Activated naive CD8-positive, alpha-beta T cell treated with anti-CD3 and anti-CD28 coated beads, Interleukin-2, amount 10 ng/mL, durations not matched to agents 7 days and 5 days (primary cell): ENCODE measurements at regions not wholly inside any gene's neighbourhood (a gene's known extent, or its start where the extent isn't known, plus 50 kb on each side); places are given as distances from the start of the nearest gene placed in this dataset.

Experiments used
- ATAC-seq: fragments of 150-1000 bp; cut with Tn5 transposase; one replicate; pipeline ENCODE4 v1.10.0; 2021; ENCODE audit warnings: low read depth, moderate library complexity
- POLR2A ChIA-PET: fragments of 350-600 bp; sonication (Branson Sonifier 250); formaldehyde crosslinking; loops from one replicate; lab custom pipeline; 2021; ENCODE audit warnings: antibody characterized with exemption; lab: Charles Lee
- DNase-seq: peaks from one replicate; pipeline ENCODE4 v3.0.0; 2021
- H3K27ac Mint-ChIP-seq: one replicate; pipeline ENCODE4 v1.8.0; 2022; ENCODE audit warnings: mild to moderate bottlenecking, mixed read lengths
- H3K27me3 Mint-ChIP-seq: one replicate; pipeline ENCODE4 v1.8.0; 2022; ENCODE audit warnings: mild to moderate bottlenecking, moderate library complexity, mixed read lengths
- H3K36me3 Mint-ChIP-seq: one replicate; pipeline ENCODE4 v1.8.0; 2021; ENCODE audit warnings: mild to moderate bottlenecking, mixed read lengths
- H3K4me1 Mint-ChIP-seq: one replicate; pipeline ENCODE4 v1.8.0; 2021; ENCODE audit warnings: mixed read lengths
- H3K4me3 Mint-ChIP-seq: one replicate; pipeline ENCODE4 v1.8.0; 2022; ENCODE audit warnings: mild to moderate bottlenecking, moderate library complexity, mixed read lengths
- H3K9me3 Mint-ChIP-seq: one replicate; pipeline ENCODE4 v1.8.0; 2021; ENCODE audit warnings: mixed read lengths

DNA sequence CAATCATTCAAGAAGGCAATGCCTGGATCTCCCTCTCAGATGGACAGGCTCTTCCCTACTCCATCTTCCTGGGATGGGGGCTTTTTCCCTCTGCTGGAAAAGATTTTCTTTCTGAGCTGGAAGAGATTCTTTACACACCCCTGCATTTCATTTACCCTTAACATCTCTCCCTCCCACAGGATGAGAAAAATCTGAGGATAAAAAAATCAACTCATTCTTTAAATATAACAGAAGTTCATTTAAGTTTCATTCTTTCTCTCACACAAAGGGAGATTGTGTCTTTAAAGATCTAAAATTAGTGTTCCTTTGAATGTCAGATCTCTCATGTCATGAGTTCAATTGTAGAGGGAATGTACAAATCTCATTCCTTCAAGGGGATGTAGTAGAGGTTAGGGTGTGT lies 109.0 kb downstream of the ZNF518B start:
- Mint-ChIP-seq H3K4me3 (no peak overlapping the region), H3K9me3 (no peaks in the 10 kb centered on the region), H3K4me1 (no peaks in the 10 kb centered on the region), H3K27ac (no peak overlapping the region), H3K27me3 (peaks cover 7% of the 10 kb centered on the region), H3K36me3 (no peaks in the 10 kb centered on the region)
- POLR2A ChIA-PET, result no interaction called here
- DNase-seq (no peak), ATAC-seq (no peak)

DNA sequence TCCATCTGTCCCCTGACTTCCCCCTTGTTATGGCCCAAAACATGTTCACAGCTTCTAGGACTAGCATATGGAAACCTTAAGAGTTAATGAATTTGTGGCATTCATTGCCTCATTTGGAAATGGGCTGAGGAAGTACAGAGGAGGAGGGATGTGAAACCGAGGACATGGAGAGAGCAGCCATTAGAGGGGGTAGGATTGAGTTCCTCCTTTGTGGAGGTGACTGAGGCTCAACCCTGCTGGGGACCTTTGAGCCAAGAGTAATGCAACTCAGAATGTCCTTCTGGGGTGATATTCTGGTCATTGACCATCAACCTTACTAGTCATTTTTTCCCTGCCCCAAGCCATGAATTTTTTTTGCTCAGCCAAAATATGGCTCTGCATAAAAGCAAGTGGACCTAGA lies 109.4 kb downstream of the ZNF518B start:
- Mint-ChIP-seq H3K4me3 (no peak overlapping the region), H3K9me3 (no peaks in the 10 kb centered on the region), H3K4me1 (no peaks in the 10 kb centered on the region), H3K27ac (no peak overlapping the region), H3K27me3 (peaks cover 7% of the 10 kb centered on the region), H3K36me3 (no peaks in the 10 kb centered on the region)
- no peak for ATAC-seq
- DNase-seq, result no peak
- POLR2A ChIA-PET, result no interaction called here

DNA sequence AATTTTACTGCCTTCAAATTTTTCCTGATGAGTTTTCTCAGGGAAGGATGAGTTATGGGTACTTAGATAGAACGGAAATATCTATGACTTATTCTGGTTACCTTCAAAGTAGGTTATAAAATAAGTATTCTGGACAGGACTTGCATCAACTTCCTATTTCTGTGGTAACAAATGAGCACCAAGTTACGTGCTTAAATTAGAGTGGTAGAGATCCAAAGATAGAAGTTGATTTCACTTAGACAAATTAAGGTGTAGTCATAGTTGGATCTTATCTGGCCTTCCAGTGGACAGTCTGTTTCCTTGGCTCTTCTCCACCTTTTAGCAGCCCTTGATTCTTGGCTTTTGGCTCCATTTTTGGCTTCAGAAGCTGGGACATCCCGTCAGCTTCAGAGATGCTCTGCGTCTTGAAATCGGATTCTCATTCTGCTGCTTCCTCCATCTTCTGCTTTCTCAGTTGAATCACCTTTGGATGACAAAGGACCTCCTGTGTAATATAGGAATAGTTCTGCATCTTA lies 109.9 kb downstream of the ZNF518B start:
- ATAC-seq (no peak), DNase-seq (no peak)
- Mint-ChIP-seq H3K27me3 (peaks cover 9% of the 10 kb centered on the region), H3K4me3 (no peak overlapping the region), H3K36me3 (no peaks in the 10 kb centered on the region), H3K4me1 (no peaks in the 10 kb centered on the region), H3K27ac (no peak overlapping the region), H3K9me3 (no peaks in the 10 kb centered on the region)
- POLR2A ChIA-PET, result no interaction called here

DNA sequence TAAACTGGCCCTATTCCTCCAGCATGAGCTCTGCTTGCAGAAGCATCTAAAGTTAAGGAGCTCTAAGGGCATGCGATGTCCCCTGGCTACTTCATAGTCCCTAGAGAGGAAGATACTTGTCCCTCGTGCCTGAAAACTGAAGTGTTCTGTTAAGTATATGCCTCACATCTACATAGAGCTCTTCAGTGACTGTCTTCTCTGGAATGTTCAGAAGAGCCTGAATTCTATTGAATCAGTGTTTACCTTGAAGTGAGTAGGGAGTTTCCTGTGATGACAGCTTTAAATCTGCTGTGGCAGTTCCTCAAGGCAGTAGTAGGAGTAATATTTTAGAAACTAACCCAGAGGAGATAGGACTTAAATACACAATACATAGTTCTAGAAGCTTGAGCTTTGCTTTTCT lies 111.2 kb downstream of the ZNF518B start:
- Mint-ChIP-seq H3K36me3 (no peaks in the 10 kb centered on the region), H3K4me3 (no peak overlapping the region)

DNA sequence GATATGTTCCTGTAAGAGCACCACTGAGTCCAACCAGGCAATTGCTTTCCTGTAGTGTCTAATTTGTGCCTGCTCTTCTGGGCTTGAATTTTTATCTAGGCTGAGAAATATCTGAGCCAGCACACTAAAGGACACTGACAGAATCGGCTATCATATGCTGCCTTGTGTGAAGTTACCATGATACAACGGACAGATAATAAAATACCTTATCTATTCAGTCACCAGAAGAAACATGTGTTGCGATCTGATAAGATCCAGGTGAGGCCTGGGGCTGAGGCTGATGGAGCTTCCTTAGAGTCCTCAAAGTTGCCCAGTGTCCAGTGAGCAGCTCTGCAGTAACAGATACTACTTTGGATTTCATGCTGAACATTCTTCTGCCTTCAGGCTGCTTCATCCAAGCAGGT lies 111.8 kb downstream of the ZNF518B start:
- DNase-seq (no peak), ATAC-seq (no peak)
- H3K27me3 Mint-ChIP-seq, result peaks cover 4% of the 10 kb centered on the region
- no peaks in the 10 kb centered on the region for H3K36me3 Mint-ChIP-seq
- H3K4me3 Mint-ChIP-seq, result no peak overlapping the region
- no peak overlapping the region for H3K27ac Mint-ChIP-seq
- no peaks in the 10 kb centered on the region for H3K4me1 Mint-ChIP-seq
- H3K9me3 Mint-ChIP-seq, result no peaks in the 10 kb centered on the region
- POLR2A ChIA-PET, result no interaction called here

More for the DNA sequence above, 111.2 kb downstream of the ZNF518B start:
- POLR2A ChIA-PET, result no interaction called here
- no peak for DNase-seq
- no peaks in the 10 kb centered on the region for H3K9me3 Mint-ChIP-seq
- no peak overlapping the region for H3K27ac Mint-ChIP-seq
- ATAC-seq, result no peak
- peaks cover 4% of the 10 kb centered on the region for H3K27me3 Mint-ChIP-seq
- H3K4me1 Mint-ChIP-seq, result no peaks in the 10 kb centered on the region

DNA sequence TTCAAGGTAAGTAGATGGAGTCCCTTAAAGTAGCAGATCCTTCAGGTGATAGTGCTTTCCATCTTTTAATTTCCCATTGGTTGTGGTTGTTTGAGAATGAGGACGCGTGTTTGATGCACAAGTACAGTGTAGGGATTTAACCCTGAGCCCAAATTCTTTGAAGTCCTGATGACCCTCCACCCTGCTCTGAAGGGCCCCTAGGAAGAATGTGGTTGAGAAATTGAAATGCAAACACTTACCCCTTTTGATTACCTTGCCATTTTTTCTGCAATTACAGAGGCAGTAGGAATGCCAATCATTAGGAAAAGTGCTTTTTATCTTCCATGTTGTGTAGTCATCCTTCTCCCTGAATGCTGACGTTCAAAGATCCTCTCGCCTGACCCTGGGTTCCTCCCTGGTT lies 112.4 kb downstream of the ZNF518B start:
- H3K4me3 Mint-ChIP-seq, result no peak overlapping the region
- no peaks in the 10 kb centered on the region for H3K36me3 Mint-ChIP-seq
- H3K4me1 Mint-ChIP-seq, result no peaks in the 10 kb centered on the region
- peaks cover 4% of the 10 kb centered on the region for H3K27me3 Mint-ChIP-seq
- H3K27ac Mint-ChIP-seq, result no peak overlapping the region
- DNase-seq (no peak), ATAC-seq (no peak)
- POLR2A ChIA-PET, result no interaction called here
- no peaks in the 10 kb centered on the region for H3K9me3 Mint-ChIP-seq

DNA sequence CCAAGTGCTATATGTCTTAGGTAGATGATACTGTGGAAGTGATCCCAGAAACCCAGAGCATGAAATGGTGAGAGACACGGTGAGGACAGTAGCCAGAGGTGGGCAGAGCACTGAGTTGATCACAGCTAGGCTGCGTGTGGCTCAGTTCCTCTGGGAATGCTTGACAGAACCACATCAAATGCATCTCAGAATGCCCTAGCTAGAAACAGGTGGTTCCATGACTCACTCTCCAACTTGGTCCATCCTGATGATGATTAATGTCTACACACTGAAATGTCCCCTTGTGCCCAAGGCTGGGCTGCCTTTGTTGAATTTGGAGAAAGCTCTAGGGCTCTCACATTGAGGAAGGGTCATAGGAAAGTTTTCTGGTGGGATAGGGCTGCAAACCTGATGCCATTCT lies 113.6 kb downstream of the ZNF518B start:
- POLR2A ChIA-PET, result no interaction called here
- H3K27ac Mint-ChIP-seq, result no peak overlapping the region

DNA sequence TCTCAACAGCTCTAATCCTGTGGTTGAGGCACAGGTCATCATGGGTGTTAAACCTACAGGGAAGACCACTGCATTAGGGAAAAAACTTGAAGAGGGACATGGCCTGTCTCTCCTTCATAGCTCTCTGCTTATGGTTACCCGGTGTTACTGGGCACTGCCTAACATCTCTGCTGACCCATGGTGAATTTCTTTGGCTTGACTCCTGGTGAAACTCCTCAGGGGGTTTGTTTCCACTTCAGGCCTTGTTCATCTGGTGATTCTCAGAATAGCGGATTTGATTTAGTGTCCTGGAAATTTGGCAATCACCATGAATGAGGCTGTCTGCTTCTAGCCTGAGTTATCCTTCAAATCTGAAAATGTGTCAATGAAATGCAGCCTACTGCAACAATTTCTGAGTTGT lies 114.4 kb downstream of the ZNF518B start:
- Mint-ChIP-seq H3K27me3 (peaks cover 4% of the 10 kb centered on the region), H3K4me3 (no peak overlapping the region)

More for the DNA sequence above, 113.6 kb downstream of the ZNF518B start:
- no peaks in the 10 kb centered on the region for H3K4me1 Mint-ChIP-seq
- no peaks in the 10 kb centered on the region for H3K36me3 Mint-ChIP-seq
- H3K27me3 Mint-ChIP-seq, result peaks cover 4% of the 10 kb centered on the region
- no peak for ATAC-seq
- no peak overlapping the region for H3K4me3 Mint-ChIP-seq
- H3K9me3 Mint-ChIP-seq, result no peaks in the 10 kb centered on the region
- no peak for DNase-seq

DNA sequence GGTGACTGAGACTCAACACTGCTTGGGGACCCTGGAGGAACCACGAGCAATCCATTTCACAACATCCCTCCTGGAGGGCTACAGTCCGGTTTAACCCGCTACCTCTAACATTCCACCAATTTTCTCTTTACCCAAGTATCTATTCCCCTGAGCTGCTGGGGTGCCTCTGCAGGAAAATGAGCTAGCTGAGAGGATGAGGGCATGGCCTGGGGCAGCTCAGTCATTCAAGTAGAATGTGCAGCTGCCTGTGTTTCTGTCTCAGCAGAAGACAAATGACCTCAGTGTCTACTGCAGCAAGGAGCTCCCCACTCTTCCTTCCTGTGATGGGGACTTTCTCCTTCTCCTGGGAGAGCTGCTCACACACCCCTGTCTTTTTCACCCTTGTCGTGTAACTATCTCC lies 120.8 kb downstream of the ZNF518B start:
- H3K27me3 Mint-ChIP-seq, result peaks cover 21% of the 10 kb centered on the region
- H3K36me3 Mint-ChIP-seq, result no peaks in the 10 kb centered on the region
- H3K9me3 Mint-ChIP-seq, result no peaks in the 10 kb centered on the region

More for the DNA sequence above, 114.4 kb downstream of the ZNF518B start:
- Mint-ChIP-seq H3K4me1 (no peaks in the 10 kb centered on the region), H3K36me3 (no peaks in the 10 kb centered on the region), H3K9me3 (no peaks in the 10 kb centered on the region), H3K27ac (no peak overlapping the region)
- no peak for DNase-seq
- ATAC-seq, result no peak
- POLR2A ChIA-PET, result no interaction called here

DNA sequence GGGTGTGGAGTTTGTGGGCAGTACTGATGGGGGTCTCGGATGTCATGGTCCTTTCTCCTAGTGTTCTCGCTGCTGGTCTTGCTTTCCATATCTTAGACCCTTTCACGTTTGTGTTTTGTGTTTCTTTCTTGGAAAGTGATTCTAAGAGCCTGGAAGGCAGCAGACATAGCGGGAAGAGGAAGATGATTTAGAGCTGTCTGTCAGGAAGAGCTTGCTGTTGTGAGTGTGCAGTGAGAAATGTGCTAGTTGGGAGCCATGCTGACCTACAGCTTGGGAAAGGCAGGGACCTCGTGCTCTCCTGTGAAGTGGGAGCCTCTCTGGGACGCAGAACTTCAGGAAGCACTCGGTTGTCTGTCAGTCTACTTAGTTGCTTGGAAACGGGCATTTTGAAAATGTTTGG lies 122.2 kb downstream of the ZNF518B start:
- no peaks in the 10 kb centered on the region for H3K4me1 Mint-ChIP-seq
- no peak overlapping the region for H3K27ac Mint-ChIP-seq
- POLR2A ChIA-PET, result no interaction called here
- no peaks in the 10 kb centered on the region for H3K36me3 Mint-ChIP-seq
- peaks cover 21% of the 10 kb centered on the region for H3K27me3 Mint-ChIP-seq
- no peak overlapping the region for H3K4me3 Mint-ChIP-seq
- no peaks in the 10 kb centered on the region for H3K9me3 Mint-ChIP-seq
- DNase-seq (no peak), ATAC-seq (no peak)

More for the DNA sequence above, 120.8 kb downstream of the ZNF518B start:
- no peaks in the 10 kb centered on the region for H3K4me1 Mint-ChIP-seq
- no peak overlapping the region for H3K27ac Mint-ChIP-seq
- ATAC-seq, result no peak
- POLR2A ChIA-PET, result no interaction called here
- no peak for DNase-seq
- H3K4me3 Mint-ChIP-seq, result no peak overlapping the region

DNA sequence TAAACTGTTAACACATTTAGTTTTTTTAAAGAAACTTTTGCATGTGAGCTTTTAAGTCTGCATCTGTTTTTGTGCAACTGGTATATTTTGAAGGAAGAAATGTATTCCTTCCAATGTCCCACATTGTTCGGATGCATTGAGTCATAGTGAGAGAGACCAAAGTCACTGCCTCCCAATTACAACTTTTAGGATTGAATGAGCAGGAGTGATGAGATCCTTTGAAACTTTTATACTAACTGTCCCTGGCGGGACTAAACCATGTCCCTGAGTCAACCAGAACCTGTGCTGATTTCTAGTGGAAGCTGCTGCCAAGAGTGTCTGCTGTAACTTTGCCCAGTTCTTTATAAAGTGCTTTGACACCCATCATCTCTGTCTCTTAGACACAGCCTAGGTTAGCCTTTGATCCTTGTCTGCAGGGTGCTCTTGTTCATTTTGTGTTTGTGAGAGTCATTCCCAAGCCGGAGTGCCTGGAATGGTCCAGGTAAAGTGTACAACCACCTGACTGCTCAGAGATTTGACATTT lies 122.7 kb downstream of the ZNF518B start:
- no peak overlapping the region for H3K27ac Mint-ChIP-seq
- POLR2A ChIA-PET, result no interaction called here
- no peak for DNase-seq
- no peak overlapping the region for H3K4me3 Mint-ChIP-seq
- H3K27me3 Mint-ChIP-seq, result peaks cover 21% of the 10 kb centered on the region
- no peak for ATAC-seq
- H3K4me1 Mint-ChIP-seq, result no peaks in the 10 kb centered on the region
- no peaks in the 10 kb centered on the region for H3K36me3 Mint-ChIP-seq
- no peaks in the 10 kb centered on the region for H3K9me3 Mint-ChIP-seq

DNA sequence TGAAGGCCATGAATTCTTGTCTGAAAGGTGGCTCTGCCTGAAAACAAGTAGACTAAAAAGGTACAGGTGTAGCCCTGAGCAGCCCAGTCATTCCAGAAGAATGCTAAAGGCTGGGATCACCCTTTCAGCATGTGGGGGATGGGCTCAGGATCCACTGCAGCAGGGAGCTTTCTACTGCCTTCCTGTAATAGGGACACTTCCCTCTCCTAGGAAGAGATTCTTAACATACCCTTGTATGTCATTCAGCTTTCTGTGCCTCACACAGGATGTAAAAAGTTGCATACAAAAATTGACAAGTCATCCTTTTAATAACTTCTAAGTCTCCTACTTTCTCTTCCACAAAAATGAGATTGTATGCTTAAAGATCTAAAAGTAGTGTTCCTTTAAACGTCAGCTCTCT lies 123.3 kb downstream of the ZNF518B start:
- H3K4me1 Mint-ChIP-seq, result no peaks in the 10 kb centered on the region
- H3K36me3 Mint-ChIP-seq, result no peaks in the 10 kb centered on the region
- POLR2A ChIA-PET, result no interaction called here
- H3K9me3 Mint-ChIP-seq, result no peaks in the 10 kb centered on the region
- DNase-seq (no peak), ATAC-seq (no peak)
- H3K27me3 Mint-ChIP-seq, result peaks cover 21% of the 10 kb centered on the region
- no peak overlapping the region for H3K27ac Mint-ChIP-seq
- no peak overlapping the region for H3K4me3 Mint-ChIP-seq

DNA sequence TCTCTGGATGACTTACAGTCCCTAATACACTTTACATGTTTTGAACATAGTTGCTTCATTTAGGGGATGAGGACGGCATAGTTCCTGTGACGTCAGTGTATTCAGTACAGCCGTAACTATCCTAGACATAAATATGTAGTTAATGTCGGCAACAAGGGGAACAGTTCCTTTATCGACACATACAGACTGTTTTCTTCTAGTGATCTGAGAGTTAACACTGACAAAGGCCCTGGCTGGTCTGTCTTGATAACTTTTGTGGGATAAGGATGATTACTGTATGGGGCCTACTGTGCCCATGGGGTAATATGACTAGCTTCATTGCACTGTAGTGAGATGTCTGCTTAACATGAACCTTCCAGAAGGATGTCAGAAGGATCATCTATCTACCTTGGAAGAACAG lies 131.2 kb downstream of the ZNF518B start:
- H3K27me3 Mint-ChIP-seq, result no peaks in the 10 kb centered on the region
- no peak for DNase-seq
- no peak for ATAC-seq
- H3K36me3 Mint-ChIP-seq, result no peaks in the 10 kb centered on the region
- H3K27ac Mint-ChIP-seq, result no peak overlapping the region
- no peaks in the 10 kb centered on the region for H3K9me3 Mint-ChIP-seq
- H3K4me3 Mint-ChIP-seq, result no peak overlapping the region
- POLR2A ChIA-PET, result no interaction called here
- H3K4me1 Mint-ChIP-seq, result no peaks in the 10 kb centered on the region

DNA sequence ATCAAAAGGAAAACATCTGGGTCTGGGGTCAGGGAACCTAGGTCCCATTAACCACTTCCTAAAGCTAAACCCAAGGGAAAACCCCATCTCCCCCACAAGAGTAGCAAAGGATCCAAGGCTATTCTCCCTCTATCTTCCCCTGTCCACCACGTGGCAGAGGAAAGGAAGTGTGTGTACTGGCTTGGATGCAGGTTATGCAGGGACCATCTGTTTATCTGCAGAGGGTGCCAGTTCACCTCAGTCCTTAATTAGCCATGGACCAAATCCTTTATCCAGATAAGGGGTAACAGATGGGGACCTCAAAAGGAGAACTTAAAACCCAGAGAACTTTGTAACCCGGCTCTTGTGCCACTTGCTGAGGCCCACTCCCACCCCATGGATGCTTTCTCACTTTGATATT lies 135.3 kb downstream of the ZNF518B start:
- no peak for ATAC-seq
- Mint-ChIP-seq H3K27me3 (no peaks in the 10 kb centered on the region), H3K4me3 (no peak overlapping the region), H3K9me3 (no peaks in the 10 kb centered on the region), H3K4me1 (no peaks in the 10 kb centered on the region), H3K36me3 (no peaks in the 10 kb centered on the region), H3K27ac (no peak overlapping the region)
- POLR2A ChIA-PET, result no interaction called here
- no peak for DNase-seq

DNA sequence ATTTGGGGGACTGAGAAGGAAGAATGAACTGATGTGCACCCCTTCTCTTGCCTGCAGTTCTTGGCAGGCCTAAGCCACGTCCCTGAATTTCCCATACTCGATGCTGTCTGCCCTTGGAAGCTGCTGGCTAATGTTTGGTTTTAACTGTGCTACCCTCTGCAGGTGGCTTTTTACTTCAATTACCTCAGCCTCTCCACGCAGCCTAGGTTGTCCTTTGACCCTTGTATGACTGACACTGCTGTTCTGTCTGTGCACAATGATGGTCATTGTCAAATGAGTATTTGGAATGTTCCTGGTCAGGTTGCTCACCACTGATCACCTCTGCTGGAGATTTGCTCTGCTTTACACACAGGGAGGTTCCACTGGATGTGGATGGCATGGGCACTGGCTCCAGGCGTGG lies 137.1 kb downstream of the ZNF518B start:
- H3K36me3 Mint-ChIP-seq, result no peaks in the 10 kb centered on the region
- H3K27ac Mint-ChIP-seq, result no peak overlapping the region
- H3K4me1 Mint-ChIP-seq, result no peaks in the 10 kb centered on the region
- ATAC-seq (no peak), DNase-seq (no peak)
- H3K4me3 Mint-ChIP-seq, result no peak overlapping the region
- POLR2A ChIA-PET, result no interaction called here
- H3K9me3 Mint-ChIP-seq, result no peaks in the 10 kb centered on the region
- H3K27me3 Mint-ChIP-seq, result no peaks in the 10 kb centered on the region
